CD1c-positive myeloid dendritic cell (primary cell): ENCODE measurements at regions not wholly inside any gene's neighbourhood (a gene's known extent, or its start where the extent isn't known, plus 50 kb on each side); places are given as distances from the start of the nearest gene placed in this dataset.
"Not testable (repeated sequence)": the region's sequence is repeated elsewhere in the genome, so short reads cannot be mapped to it uniquely, and the experiment has no call there.

ENCODE experiments used
- DNase-seq: peaks from one replicate; pipeline ENCODE4 v3.0.0-alpha.2; 2016; ENCODE audit errors: extremely low spot score

DNA sequence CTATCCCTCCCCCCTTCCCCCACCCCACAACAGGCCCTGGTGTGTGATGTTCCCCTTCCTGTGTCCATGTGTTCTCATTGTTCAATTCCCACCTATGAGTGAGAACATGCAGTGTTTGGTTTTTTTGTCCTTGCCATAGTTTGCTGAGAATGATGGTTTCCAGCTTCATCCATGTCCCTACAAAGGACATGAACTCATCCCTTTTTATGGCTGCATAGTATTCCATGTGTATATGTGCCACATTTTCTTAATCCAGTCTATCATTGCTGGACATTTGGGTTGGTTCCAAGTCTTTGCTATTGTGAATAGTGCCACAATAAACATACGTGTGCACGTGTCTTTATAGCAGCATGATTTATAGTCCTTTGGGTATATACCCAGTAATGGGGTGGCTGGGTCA, 52.3 kb upstream of the MAN1A2 start:
- DNase-seq: not testable (repeated sequence)

DNA sequence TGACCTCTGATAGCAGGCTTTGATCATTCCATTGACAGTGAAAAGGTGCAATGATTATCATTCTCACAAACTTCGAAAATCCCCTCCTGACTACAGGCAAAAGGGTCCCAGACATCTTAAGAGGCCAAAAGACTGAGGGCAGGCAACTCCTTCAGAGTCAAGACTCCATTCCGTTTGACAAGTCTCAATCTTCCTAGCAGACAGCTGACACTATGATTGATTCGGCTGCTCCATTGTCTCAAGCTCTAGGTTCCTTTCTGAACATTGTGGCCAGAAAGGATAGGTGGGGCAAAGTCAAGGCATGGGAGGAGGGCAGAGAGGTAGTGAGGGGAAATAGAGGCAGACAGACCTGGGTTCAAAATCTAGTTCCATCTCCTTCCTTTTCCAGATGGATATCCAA, 53.7 kb upstream of the MAN1A2 start:
- no peak for DNase-seq

DNA sequence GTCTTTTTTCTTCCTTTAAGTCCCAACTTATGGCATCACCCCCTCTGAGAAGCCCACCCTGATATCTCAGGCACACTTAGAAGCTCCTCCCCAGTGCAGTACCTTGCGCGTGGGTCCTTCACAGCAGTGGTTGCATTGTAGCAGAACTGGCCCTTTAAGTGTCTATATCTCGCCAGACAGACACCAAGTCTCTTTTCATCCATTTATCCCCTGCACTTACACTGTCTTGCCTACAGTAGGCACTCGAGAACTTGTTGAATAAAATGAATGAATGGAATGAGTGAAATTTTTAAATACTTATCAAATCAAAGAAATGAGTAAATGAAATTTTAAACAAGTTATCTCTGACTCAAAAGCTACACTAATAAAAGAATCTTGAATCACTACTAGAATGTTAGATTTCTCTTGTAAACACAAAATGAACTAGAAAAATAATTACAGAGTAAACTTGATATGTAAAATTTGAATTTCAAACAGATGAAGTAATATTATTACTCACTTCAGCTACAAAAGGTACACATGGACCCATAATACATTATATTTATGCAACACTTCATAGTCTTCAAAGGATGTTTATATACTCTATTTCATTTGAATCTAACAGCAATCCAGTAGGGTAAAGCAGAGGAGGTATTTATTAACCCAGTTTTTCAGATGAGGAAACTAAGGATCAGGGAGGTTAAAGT, 54.7 kb upstream of the MAN1A2 start:
- peak; percentile 6 for DNase-seq

DNA sequence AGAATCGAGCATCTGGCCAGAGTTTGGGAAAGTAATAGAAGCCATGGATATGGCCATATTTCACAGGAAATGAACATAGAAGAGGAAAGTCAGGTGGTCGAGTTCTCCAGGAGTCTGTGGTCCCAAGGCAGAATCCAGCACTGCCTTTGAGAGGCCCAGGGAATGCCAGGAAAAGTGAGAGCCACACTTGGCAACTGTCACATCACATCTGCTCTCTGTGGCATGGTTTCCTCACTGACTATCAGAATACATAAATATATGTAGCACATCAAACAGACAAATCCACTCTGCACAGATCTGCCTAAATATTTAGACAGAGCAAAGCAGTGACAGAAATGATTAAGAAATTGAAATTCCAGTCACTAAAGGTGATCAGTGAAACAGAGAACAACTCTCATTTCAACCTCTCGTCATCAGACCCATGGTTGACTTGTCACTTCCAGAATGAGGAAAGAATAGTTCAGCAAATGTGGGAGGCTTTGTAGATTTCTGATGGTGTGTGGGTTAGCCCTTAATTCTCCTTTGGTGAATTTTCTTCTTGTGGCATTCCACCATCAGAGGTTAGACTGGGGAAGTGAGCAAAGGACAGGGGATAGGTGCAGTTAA, 58.8 kb upstream of the MAN1A2 start:
- no peak for DNase-seq

DNA sequence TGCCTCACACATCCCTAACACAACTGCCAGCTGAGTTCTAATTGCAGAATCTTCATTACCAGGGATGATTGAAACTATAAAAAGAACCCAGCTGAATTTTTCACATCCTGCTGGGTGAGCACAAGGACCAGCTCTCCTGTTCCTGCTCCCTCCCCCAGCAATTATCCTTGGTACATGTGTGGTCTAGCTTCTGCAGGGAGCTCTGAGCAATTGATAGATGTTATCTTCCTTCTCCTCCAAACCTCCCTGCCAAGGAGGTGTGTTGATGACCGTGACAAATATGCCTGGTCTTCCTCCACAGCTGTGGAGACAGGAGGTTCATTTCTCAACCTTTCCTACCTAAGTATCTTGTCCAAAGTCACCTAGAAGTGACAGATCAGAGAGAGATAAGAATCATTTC, 65.3 kb upstream of the MAN1A2 start:
- DNase-seq: no peak

DNA sequence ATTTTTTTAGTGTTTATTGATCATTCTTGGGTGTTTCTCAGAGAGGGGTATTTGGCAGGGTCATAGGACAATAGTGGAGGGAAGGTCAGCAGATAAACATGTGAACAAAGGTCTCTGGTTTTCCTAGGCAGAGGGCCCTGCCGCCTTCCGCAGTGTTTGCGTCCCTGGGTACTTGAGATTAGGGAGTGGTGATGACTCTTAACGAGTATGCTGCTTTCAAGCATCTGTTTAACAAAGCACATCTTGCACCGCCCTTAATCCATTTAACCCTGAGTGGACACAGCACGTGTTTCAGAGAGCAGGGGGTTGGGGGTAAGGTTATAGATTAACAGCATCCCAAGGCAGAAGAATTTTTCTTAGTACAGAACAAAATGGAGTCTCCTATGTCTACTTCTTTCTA, 67.1 kb upstream of the MAN1A2 start:
- DNase-seq: not testable (repeated sequence)

DNA sequence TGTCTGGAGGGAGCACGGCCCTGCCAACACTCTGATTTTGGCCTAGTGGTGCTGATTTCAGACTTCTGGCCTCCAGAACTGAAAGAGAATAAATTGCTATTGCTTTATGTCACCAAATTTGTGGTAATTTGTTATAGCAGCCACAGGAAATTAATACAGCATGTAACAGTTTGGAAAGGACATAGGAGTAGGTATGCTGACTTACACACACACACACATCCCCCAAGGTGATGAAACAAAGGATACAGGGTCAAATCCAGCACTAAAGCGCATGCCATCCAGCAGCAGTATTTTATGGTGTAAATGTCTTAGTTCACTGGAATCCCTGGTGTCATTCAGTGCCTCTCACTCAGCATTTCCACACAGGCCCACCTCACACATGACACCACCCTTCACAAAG, 72.2 kb upstream of the MAN1A2 start:
- no peak for DNase-seq

DNA sequence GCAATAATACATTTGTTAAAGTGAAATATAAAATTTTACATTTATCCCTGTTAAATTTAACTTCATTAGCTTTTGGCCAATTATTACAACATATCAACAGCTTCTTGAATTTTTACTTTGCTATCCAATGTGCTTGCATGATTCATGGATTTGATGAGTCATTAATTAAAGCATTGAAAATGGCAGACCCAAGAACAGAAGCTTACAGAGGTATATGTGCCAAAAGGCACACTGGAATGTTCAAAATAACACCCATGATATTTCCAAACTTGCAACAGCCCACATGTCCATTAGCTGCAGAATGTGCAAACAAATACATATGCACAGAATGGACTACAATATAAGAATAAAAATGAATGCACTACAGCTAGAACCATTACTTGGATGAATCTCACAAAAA, 76.4 kb upstream of the MAN1A2 start:
- no peak for DNase-seq

DNA sequence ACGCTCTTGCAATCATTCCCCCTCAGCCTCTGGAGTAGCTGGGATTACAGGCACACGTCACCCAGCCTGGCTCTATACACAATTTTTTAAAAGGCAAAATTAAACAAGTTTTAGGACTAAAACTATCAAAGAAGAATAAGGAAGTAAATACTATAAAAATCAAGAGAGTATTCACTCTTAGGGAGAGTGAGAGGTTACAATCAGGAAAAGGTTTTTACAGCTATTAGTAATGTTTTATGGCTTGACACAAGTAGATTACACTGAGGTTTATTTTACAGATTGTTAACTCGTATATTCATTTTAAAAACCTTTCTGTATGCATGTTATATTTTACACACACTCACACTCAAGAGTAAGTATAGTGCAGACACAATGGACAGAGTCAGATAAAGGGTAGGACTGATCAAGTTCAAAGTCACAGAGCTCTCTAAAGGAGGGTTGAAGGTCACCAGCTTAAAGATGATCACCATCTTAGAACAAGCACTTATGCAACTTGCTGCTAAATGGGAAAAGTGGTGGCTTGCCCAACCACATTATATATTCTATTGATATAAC, 77.9 kb upstream of the MAN1A2 start:
- no peak for DNase-seq

DNA sequence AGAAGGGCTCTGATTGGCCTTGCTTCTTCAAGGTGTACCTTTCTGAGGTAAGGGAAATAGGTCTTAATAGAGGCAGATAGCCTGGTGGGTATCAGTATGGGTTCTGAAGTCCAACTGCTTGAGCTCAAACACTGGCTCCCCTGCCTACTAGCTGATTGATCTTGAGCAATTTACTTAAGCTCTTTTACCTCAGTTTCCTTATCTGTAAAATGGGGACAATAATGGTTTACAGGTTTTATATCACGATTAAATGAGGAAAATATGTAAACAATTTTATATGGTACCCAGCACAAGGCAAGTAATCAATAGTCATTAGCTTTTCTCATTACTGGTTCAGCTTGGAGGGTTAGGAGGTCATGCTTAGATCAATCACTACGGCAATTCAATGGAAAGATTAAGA, 75.8 kb upstream of the VTCN1 start:
- no peak for DNase-seq

DNA sequence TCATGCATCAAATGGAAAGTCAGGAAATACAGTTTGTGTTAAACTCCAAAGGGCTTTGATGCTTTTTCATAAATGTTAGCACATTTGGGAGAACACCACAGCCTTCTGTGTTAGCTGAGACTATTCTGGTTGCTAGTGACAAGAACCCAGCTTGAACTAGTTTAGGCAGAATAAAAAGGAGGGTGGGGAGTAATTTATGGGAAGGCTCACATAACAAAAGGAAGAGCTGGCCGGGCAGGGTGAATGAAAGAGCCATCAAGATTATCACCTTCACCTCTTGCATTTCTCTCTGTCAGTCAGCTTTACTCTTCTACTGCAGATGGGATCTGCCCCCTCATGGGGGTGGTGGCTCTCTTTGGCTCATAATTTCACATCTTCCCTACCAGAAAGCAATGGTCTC, 75.4 kb upstream of the VTCN1 start:
- DNase-seq: no peak

DNA sequence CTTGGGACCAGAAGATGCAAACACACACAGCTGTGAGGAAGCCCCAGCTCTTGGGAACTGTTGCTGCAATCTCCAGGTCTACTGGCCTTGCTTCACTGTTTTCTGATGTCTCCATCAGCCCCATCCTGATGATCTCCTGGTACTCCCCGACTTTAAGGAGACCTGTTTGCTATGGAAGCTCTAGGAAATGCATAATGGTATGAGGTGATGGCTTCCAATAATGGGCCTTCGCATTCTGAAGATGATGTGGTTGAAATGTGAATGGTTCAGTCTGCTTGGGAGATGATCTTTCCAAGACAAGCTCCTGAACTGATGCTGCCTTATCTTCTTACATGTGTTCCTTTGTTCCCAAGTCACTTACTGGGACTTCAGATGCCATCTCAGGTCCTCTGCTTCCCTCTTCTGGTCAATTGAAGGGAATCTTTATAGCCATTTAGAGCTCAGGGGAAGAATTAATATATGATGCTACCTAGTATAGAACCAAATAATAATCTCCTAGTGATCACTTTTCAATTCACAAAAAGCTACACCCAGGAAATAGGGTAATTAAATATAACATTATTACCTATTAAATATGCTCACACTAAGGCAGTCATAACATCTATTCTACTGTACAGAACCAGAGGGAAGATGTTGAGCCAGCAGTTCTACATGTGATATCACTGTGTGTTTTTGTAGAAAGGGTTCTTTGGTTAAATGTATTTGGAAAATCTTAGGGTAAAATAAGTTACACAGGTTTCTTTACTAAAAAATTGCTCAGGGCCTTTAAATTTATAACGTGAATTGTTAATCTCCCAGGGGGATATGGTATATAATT, 73.9 kb upstream of the VTCN1 start:
- DNase-seq: no peak

DNA sequence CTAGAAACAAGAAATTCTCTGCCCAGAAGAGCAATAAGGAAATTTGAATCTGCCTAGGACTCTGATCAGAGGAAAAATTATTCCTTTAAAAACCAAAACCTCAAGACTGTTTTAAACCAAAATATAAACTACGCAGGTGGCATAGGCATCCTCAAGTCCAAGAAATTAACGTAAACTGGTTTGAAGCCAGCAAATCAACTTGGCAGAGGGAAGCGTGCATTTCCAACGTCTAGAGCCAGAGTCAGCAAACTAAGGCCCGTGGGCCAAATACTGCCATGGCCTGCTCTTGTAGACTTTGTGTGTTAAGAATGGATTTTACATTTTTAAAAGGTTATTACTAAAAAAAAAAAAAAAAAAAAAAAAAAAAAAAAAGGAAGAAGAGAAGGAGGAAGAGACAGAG, 67.8 kb upstream of the VTCN1 start:
- DNase-seq: no peak

DNA sequence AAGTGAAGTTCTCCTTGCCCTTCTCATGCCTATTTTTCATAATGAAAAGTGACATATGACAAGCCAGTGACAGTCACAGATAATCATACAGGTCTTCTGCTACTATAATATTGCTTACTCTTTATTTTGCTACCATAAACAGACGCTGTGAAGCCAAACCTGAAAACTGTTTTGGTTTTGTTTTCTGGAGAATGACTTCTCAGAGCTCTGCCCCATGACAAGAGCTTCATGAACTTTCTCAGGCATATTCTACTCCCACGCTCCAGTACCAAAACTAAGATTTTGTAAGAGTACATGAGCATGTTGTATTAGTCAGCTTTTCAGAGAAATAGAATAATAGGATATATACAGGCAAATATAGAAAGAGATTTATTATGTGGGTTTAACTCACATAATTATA, 64.3 kb upstream of the VTCN1 start:
- no peak for DNase-seq

DNA sequence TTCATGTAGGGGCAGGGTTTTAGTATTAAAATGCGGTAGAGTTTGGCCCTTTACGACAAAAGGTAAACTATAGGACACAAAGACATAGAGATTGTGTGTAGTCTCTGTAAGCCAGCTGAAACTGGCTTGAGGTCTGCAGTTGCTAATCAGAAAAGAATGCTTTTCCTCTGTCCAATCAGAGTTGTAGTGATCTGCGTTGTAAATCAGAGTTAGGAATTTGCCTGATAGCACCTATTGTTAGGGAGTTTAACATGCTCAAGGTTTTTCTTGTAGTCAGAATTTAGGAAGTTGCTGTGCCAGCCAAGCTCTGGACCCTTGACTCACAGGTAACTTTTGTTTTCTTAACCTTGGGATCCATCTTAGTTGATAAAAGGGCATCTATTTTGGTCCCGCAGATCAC, 61.2 kb upstream of the VTCN1 start:
- DNase-seq: no peak

DNA sequence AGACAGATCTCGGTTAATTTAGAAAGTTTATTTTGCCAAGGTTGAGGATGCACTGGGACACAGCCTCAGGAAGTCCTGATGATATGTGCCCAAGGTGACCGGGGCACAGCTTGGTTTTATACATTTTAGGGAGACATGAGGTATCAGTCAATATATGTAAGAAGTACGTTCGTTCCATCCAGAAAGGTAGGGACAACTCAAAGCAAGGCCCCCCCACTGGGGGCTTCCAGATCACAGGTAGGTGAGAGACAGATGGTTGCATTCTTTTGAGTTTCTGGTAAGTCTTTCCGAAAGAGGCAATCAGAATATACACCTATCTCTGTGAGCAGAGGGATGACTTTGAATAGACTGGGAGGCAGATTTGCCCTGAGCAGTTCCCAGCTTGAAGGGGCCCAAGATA, 60.4 kb upstream of the VTCN1 start:
- no peak for DNase-seq

DNA sequence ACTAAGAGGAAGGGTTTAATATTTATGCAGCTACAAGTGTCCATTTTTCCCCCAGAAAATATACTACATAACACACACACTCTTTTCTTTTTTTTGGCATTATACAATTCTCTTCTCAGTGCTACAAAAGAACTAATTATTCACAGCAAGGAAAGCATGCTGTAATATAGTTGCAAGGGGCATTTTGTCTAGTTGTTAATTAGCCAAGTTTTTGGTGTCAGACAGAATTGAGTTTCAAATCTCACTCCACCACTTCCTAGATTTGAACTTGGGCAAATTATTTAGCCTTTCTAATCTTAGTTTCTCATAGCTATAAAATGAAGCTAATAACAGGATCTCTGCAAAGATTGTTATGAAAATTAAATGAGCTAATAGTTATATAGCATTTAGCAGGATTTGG, 60.0 kb upstream of the VTCN1 start:
- DNase-seq: no peak

DNA sequence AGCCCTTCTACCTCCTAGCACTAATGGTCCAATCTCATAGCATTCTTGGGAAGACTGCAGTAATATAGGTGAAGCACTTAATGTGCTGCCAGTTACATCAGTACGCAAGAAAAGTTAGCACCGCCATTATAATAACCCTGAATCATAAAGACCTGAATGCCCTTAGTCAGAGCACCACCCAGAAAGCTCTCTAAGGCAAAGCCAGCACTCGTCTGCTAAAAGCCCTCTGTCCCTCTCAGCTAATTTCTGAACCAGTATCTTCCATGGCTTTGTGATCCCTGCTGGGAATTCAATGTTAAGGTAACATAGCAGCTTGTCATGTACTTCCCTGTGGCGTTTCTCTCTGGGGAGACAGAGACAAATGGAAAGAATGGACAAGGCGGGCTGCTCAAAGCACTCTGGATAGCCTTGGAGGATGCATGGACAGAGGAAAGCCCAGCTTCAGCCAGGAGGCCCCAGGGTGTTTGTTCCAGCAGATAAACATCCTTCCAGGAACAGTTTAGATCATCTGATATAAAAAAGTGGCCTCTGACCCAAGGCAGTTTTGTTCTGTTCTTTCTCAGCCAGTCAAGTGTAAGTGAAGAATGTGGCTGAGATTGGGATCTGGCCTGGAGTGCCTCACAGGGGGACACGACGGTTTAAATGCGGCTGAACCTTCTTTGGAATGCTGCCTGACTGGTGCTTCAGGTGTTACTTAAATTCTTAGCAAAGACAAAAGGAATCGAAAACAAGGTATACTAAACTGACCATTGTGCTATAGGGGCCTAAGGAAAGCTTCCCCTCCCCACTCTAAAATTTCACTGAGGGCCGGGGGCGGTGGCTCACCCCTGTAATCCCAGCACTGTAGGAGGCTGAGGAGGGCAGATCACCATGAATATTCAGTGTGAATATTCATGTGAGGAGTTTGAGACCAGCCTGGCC, 58.1 kb upstream of the VTCN1 start:
- DNase-seq: no peak

DNA sequence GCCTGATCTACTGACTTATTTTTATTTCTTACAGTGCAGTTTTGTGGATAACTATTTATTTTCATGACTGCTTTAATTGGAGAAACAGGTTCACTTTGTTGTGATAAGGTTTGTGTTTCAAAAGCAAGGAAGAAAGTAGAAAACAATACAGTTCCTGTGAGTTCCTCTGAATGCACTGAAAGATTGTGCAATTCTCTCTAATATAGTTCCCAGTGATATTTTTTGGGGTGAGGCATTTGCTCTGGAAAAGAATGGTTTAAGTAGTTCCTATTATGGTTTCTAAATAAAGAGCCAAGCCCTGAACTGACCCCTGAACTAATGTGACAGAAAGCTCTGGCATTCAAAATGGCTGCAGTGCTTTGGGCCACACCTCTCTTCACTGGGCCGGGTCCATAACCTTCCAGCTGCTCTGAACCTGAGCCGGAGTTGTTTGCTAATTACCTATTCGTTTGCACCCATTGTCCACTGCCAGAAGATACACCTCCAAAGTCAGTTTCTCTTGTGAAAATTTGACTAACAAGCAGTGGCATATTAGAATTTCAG, 56.6 kb upstream of the VTCN1 start:
- DNase-seq: no peak

DNA sequence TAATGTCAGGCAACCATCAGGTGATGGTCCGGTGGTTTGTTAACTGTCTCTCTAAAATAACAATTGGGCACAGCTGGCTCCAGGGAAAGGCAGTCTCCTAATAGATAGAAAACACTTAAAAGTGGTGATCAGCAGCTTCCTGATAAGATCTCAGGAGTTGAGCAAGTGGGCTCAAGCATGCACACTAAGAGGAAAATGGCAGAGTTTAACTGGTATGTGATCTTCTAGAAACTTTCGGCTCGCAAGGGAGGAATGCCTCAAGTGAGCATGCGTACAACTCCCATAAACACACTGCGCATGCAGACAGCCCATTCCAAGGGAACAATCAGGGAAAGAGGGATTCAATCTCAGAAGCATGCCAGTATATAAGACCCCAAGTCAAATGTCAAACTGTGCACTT, 52.2 kb upstream of the VTCN1 start:
- DNase-seq: no peak

DNA sequence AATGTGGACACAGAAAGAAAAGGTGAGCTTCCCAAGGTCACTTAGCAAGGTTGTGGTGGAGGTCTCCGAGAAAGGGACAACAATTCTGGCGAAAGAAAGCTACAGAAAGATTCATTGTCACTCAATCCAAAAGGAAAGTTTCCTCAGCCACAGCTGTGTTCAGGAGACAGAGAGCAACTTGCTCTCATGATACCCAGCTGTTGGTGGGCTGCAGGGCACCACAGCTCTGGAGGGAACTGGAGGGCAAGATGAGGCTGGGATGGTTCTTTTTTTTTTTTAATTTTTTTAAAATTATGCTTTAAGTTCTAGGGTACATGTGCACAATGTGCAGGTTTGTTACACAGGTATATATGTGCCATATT, 50.7 kb upstream of the VTCN1 start:
- no peak for DNase-seq
